ENCODE measurements at regions not wholly inside any gene's neighbourhood (a gene's known extent, or its start where the extent isn't known, plus 50 kb on each side); places are given as distances from the start of the nearest gene placed in this dataset.
"Not testable (repeated sequence)": the region's sequence is repeated elsewhere in the genome, so short reads cannot be mapped to it uniquely, and the experiment has no call there.

GRCh38 chrX:42366181-42366580, 411.8 kb downstream of the PPP1R2C start:
- no peak overlapping the region for H3K27ac ChIP-seq (ENCODE audit: low read depth, low read length)
- H3K79me2 ChIP-seq (ENCODE audit: control insufficient read depth, insufficient read depth, low read length, unreplicated experiment) = no peaks in the 10 kb centered on the region
- H3K4me3 ChIP-seq (ENCODE audit: low read depth, low read length) = no peak overlapping the region
- H2AFZ ChIP-seq (ENCODE audit: low read length, unreplicated experiment) = no peak overlapping the region
- no peaks in the 10 kb centered on the region for H3K27me3 ChIP-seq (ENCODE audit: insufficient read depth, low read length)
- no peaks in the 10 kb centered on the region for H3K36me3 ChIP-seq (ENCODE audit: insufficient read depth, low read length)
- no peaks in the 10 kb centered on the region for H3K4me1 ChIP-seq (ENCODE audit: control insufficient read depth, insufficient read depth, low read length, unreplicated experiment)

GRCh38 chrX:42362219-42362618, 415.7 kb downstream of the PPP1R2C start:
- H2AFZ ChIP-seq (ENCODE audit: low read length, unreplicated experiment) = no peak overlapping the region
- H3K27me3 ChIP-seq (ENCODE audit: insufficient read depth, low read length) = no peaks in the 10 kb centered on the region
- H3K27ac ChIP-seq (ENCODE audit: low read depth, low read length) = no peak overlapping the region
- H3K79me2 ChIP-seq (ENCODE audit: control insufficient read depth, insufficient read depth, low read length, unreplicated experiment) = no peaks in the 10 kb centered on the region
- H3K4me3 ChIP-seq (ENCODE audit: low read depth, low read length) = no peak overlapping the region
- no peaks in the 10 kb centered on the region for H3K4me1 ChIP-seq (ENCODE audit: control insufficient read depth, insufficient read depth, low read length, unreplicated experiment)
- no peaks in the 10 kb centered on the region for H3K36me3 ChIP-seq (ENCODE audit: insufficient read depth, low read length)

GRCh38 chrX:42342981-42343380, 419.6 kb upstream of the CASK start:
- H3K36me3 ChIP-seq (ENCODE audit: insufficient read depth, low read length); H2AFZ ChIP-seq (ENCODE audit: low read length, unreplicated experiment); H3K27me3 ChIP-seq (ENCODE audit: insufficient read depth, low read length); H3K79me2 ChIP-seq (ENCODE audit: control insufficient read depth, insufficient read depth, low read length, unreplicated experiment); H3K27ac ChIP-seq (ENCODE audit: low read depth, low read length); H3K4me3 ChIP-seq (ENCODE audit: low read depth, low read length); H3K4me1 ChIP-seq (ENCODE audit: control insufficient read depth, insufficient read depth, low read length, unreplicated experiment): not testable (repeated sequence)
